ENCODE measurements at regions not wholly inside any gene's neighbourhood (a gene's known extent, or its start where the extent isn't known, plus 50 kb on each side); places are given as distances from the start of the nearest gene placed in this dataset.

DNA sequence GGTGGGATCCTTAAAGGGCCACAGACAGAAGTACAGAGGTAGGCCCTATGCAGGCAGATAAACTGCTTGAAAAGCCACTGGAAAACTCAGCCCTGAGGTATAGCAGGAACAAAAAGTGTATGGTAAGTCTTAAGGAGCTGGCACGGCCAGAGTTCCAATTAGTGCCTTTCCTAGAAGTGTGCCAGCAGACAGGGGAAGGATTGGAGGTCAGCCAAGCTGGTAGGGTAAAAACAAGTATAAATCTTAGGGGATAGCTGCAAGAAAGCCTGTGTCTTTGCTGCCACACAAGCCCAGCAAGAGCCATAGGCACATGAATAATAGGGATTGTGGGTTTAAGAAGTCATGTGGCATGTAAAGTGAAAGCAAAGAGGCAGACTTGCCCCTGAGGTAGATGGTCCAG is 582.5 kb downstream of the PLOD2 start:
- TF ChIP-seq EP300 (conservative IDR thresholded peaks at IDR 0.05; ENCODE audit: poor library complexity, severe bottlenecking) (no peak), SMC3 (conservative IDR thresholded peaks at IDR 0.05; ENCODE audit: poor library complexity) (no peak), RAD21 (conservative IDR thresholded peaks at IDR 0.05) (no peak), EZH2 (IDR thresholded peaks at IDR 0.05; ENCODE audit: borderline replicate concordance, insufficient read depth, low read length, poor library complexity, severe bottlenecking) (no peak), POLR2AphosphoS5 (IDR thresholded peaks at IDR 0.05) (no peak), TAF1 (IDR thresholded peaks at IDR 0.05; ENCODE audit: low read depth) (no peak), MXI1 (conservative IDR thresholded peaks at IDR 0.05; ENCODE audit: poor library complexity, severe bottlenecking) (no peak)
- TF ChIP-seq, protein P1, sequence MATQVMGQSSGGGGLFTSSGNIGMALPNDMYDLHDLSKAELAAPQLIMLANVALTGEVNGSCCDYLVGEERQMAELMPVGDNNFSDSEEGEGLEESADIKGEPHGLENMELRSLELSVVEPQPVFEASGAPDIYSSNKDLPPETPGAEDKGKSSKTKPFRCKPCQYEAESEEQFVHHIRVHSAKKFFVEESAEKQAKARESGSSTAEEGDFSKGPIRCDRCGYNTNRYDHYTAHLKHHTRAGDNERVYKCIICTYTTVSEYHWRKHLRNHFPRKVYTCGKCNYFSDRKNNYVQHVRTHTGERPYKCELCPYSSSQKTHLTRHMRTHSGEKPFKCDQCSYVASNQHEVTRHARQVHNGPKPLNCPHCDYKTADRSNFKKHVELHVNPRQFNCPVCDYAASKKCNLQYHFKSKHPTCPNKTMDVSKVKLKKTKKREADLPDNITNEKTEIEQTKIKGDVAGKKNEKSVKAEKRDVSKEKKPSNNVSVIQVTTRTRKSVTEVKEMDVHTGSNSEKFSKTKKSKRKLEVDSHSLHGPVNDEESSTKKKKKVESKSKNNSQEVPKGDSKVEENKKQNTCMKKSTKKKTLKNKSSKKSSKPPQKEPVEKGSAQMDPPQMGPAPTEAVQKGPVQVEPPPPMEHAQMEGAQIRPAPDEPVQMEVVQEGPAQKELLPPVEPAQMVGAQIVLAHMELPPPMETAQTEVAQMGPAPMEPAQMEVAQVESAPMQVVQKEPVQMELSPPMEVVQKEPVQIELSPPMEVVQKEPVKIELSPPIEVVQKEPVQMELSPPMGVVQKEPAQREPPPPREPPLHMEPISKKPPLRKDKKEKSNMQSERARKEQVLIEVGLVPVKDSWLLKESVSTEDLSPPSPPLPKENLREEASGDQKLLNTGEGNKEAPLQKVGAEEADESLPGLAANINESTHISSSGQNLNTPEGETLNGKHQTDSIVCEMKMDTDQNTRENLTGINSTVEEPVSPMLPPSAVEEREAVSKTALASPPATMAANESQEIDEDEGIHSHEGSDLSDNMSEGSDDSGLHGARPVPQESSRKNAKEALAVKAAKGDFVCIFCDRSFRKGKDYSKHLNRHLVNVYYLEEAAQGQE (IDR thresholded peaks at IDR 0.05; ENCODE audit: borderline replicate concordance) = no peak
- TF ChIP-seq, protein P2, sequence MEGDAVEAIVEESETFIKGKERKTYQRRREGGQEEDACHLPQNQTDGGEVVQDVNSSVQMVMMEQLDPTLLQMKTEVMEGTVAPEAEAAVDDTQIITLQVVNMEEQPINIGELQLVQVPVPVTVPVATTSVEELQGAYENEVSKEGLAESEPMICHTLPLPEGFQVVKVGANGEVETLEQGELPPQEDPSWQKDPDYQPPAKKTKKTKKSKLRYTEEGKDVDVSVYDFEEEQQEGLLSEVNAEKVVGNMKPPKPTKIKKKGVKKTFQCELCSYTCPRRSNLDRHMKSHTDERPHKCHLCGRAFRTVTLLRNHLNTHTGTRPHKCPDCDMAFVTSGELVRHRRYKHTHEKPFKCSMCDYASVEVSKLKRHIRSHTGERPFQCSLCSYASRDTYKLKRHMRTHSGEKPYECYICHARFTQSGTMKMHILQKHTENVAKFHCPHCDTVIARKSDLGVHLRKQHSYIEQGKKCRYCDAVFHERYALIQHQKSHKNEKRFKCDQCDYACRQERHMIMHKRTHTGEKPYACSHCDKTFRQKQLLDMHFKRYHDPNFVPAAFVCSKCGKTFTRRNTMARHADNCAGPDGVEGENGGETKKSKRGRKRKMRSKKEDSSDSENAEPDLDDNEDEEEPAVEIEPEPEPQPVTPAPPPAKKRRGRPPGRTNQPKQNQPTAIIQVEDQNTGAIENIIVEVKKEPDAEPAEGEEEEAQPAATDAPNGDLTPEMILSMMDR (IDR thresholded peaks at IDR 0.05; ENCODE audit: poor library complexity, severe bottlenecking) = no peak

DNA sequence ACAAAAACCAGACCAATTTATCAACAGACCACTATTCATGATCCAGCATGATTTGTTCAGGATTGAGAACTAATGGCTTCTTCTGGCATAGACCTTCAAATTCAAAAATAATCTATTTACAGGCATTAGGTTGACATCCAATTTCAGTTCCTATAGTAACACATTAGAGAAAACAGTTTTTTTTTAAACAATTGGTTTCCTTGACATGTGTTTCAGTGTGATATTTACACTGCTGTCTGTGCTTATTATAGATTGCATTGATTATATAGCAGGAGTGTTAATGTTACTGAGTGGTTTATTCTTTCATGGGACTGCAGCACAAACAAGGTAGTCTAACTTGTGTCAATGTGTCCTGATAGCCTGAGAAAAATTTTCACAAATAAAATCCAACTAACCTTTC is 579.3 kb downstream of the PLOD2 start:
- Histone ChIP-seq H3K9me2 (ENCODE audit: insufficient read depth, low read length) (no peaks in the 10 kb centered on the region), H2AFZ (ENCODE audit: low read depth, low read length) (no peak overlapping the region), H4K20me1 (ENCODE audit: insufficient read depth) (no peaks in the 10 kb centered on the region), H3K27me3 (ENCODE audit: insufficient read depth, low read depth, low read length) (no peaks in the 10 kb centered on the region), H3K4me2 (ENCODE audit: low read length) (no peak overlapping the region), H3K79me2 (replicated peaks; ENCODE audit: insufficient read depth, low read length) (no peaks in the 10 kb centered on the region), H3F3A (ENCODE audit: insufficient read depth, low read length, poor library complexity, severe bottlenecking) (no peaks in the 10 kb centered on the region), H3K4me3 (ENCODE audit: low read length) (no peak overlapping the region), H3K9ac (ENCODE audit: low read length) (no peak overlapping the region), H3K9me3 (ENCODE audit: low read length) (no peaks in the 10 kb centered on the region), H3K27ac (ENCODE audit: low read length) (no peak overlapping the region), H3K36me3 (ENCODE audit: insufficient read depth, low read length) (no peaks in the 10 kb centered on the region)
- TF ChIP-seq POLR2AphosphoS5 (IDR thresholded peaks at IDR 0.05) (peak; percentile 42), EP300 (conservative IDR thresholded peaks at IDR 0.05; ENCODE audit: poor library complexity, severe bottlenecking) (peak; percentile 53)
- TF ChIP-seq, protein P2 (IDR thresholded peaks at IDR 0.05; ENCODE audit: poor library complexity, severe bottlenecking) = no peak

More for the DNA sequence above, 582.5 kb downstream of the PLOD2 start:
- no peaks in the 10 kb centered on the region for H3K36me3 ChIP-seq (ENCODE audit: insufficient read depth, low read length)
- H3K9ac ChIP-seq (ENCODE audit: low read length) = no peak overlapping the region
- H3K9me2 ChIP-seq (ENCODE audit: insufficient read depth, low read length) = no peaks in the 10 kb centered on the region
- no peak overlapping the region for H3K4me2 ChIP-seq (ENCODE audit: low read length)
- no peaks in the 10 kb centered on the region for H3K79me2 ChIP-seq (replicated peaks; ENCODE audit: insufficient read depth, low read length)
- no peaks in the 10 kb centered on the region for H4K20me1 ChIP-seq (ENCODE audit: insufficient read depth)
- H3K27ac ChIP-seq (ENCODE audit: low read length) = no peak overlapping the region
- no peaks in the 10 kb centered on the region for H3K9me3 ChIP-seq (ENCODE audit: low read length)
- no peak overlapping the region for H3K4me3 ChIP-seq (ENCODE audit: low read length)
- H3K27me3 ChIP-seq (ENCODE audit: insufficient read depth, low read depth, low read length) = no peaks in the 10 kb centered on the region
- no peaks in the 10 kb centered on the region for H3F3A ChIP-seq (ENCODE audit: insufficient read depth, low read length, poor library complexity, severe bottlenecking)
- H2AFZ ChIP-seq (ENCODE audit: low read depth, low read length) = no peak overlapping the region
